GM18868 (cell line): ENCODE measurements at regions not wholly inside any gene's neighbourhood (a gene's known extent, or its start where the extent isn't known, plus 50 kb on each side); places are given as distances from the start of the nearest gene placed in this dataset.

Source experiments
- ATAC-seq: cut with Tn5 transposase; IDR thresholded peaks from one replicate; pipeline ENCODE4 v1.9.1; 2021; ENCODE audit warnings: mild to moderate bottlenecking, moderate library complexity; ENCODE audit not compliant: unreplicated experiment

GRCh38 chr13:48181482-48182145 lies 51.4 kb upstream of the ITM2B start:
- ATAC-seq = no peak

- no peak for ATAC-seq
These were observed 54.9 kb upstream of the ITM2B start for GRCh38 chr13:48178126-48178525.

GRCh38 chr13:48176781-48177180 lies 56.2 kb upstream of the ITM2B start:
- no peak for ATAC-seq

GRCh38 chr13:48175185-48175584 lies 57.8 kb upstream of the ITM2B start:
- peak; percentile 94 for ATAC-seq

GRCh38 chr13:48167866-48168265 lies 65.1 kb upstream of the ITM2B start:
- ATAC-seq = no peak

- no peak for ATAC-seq
These were observed 67.3 kb upstream of the ITM2B start for GRCh38 chr13:48165727-48166126.

- no peak for ATAC-seq
These were observed 67.9 kb upstream of the ITM2B start for GRCh38 chr13:48165063-48165462.

- no peak for ATAC-seq
These were observed 68.2 kb upstream of the MED4 start for GRCh38 chr13:48163061-48163460.

GRCh38 chr13:48162217-48162616 lies 67.3 kb upstream of the MED4 start:
- no peak for ATAC-seq

DNA sequence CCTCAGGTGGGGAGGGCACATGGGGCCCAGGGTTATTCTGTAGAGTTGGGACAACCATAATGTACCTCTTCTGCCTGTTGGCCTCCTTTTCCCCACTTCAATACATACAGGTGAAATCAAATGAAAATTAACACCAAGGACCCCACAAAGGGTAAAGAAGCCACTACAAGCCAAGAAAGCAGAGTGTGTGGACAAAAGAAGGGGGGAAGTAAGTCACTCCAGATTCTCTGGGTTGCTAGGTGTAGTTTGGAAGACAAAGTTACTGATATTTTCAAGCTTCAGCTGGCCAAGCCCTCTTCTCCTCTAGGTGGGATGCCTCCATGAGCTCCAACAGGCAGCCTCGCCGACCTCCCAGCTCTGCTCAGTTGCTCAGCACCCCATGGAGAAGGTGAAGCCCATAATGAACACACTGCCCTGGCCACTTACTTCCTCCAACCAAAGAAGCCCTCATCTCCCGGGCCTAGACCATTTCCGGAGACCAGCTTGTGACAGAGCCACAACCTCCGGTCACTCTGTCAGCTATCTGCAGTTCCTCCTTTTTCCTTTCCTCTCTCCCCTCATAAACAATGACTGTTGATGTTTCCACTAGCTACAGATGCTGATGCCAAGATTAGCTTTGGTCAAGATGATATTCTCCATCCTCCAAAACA lies 66.8 kb upstream of the MED4 start:
- no peak for ATAC-seq

DNA sequence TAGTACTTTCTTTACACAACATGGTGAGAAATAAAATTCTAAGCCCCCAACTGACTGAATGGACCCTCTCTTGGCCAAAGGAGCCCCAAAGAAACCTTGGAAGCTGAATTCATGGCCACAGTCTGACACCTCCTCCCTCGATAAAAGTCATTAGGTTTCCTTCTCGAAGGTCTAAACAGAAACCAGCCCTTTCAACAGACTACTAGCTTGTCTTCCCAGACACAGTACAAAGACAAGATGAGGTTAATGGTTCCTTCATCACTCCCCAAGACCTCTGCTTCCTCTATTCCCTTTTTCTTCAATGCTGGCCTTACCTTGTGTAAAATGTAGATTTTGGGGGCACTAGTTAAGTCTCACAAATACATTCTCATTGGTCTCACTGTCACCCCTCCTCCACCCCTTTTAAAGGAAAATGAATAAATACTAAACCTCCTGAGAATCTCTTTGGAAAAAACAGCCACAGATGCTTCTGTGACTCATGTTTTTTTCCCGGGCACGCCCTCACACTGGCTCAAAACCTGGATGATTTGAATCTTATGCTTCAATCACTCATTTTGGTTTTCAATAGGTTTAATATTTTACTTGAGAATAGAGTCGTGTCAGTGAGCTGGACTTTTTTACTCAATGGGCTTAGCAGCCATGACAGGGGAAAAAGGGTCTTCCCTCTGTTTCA lies 65.8 kb upstream of the MED4 start:
- ATAC-seq = no peak

DNA sequence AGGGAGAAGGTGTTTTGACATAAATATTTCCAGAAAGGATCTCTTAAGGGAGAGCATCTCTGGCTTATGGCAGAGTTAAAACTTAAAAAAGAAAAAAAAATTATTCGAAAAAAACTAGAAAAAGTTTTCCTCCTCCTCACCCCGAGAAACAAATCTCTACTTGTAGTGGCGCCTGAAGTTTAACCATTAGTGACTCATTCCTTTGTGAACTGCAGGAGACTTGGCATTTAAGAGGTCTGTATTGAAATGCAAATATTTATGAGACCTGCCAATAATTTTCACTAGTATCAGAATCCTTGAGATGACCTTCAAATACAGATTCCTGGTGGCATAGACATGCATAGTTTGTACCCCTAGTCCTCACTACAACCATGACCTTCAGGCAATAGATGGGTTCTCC lies 64.9 kb upstream of the MED4 start:
- no peak for ATAC-seq

- no peak for ATAC-seq
These were observed 64.5 kb upstream of the MED4 start for GRCh38 chr13:48159401-48159800.

GRCh38 chr13:48158915-48159314 lies 64.0 kb upstream of the MED4 start:
- no peak for ATAC-seq

GRCh38 chr13:48158290-48158689 lies 63.4 kb upstream of the MED4 start:
- ATAC-seq = no peak

- ATAC-seq = peak; percentile 43
These were observed 61.6 kb upstream of the MED4 start for GRCh38 chr13:48156466-48156865.

GRCh38 chr13:48155848-48156247 lies 60.9 kb upstream of the MED4 start:
- ATAC-seq = peak; percentile 53

DNA sequence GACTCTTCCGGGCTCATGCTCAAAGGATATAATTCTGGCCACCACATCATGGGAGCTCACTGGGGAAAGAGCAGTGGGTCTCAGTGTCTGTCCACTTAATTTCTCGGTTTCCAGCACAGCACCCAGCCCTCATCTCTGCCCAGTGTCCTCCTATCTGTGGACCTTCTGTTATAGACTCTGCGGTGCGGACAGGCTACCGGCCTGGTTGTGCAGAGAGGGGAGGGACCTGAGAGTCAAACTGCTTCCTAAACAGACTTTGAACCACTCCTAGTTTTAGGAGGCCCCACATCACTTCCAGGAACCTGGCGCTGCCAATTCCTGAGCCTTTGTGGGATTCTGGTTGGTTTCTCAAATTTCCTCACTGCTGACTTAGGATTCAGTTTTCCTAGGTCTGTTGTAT lies 59.8 kb upstream of the MED4 start:
- ATAC-seq = no peak

DNA sequence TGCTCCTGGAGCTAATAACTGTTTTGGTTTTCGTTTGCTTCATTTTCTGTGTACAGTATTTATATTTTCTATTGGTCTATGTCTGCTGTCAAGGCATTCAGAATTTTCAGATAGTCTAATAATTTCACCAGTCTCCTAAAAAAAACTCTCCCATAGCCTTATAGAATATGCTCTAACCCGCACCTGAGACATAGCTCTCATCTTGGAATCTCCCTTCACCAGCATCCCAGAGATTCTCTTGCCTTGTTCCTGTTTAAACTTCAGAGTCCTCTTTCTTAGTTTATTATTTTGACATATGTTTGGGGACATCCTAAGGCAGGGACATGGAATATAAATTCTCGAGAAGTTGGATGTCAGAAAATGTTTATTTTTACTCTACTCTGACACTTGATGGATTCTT lies 58.3 kb upstream of the MED4 start:
- no peak for ATAC-seq

- ATAC-seq = no peak
These were observed 56.7 kb upstream of the MED4 start for GRCh38 chr13:48151363-48152161.

DNA sequence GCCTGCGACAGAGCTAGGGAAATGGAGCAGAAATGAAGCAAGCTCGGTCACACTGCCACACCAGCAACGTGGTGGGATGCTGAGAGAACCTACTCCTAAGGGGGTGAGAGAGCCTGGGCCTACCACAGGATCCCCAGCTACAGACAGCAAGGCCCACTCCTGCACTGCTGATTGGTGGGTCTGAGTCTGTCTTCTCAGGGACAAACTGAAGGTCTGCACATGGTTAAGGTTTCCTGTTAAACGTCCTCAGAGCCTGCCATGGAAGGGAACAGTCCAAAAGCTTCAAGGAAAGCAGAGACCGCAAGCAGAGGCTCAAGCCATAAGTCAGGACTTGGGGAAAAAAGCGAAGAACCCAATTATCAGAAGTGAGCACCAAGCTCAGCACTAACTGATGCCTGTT lies 53.5 kb upstream of the MED4 start:
- no peak for ATAC-seq

GRCh38 chr13:48146636-48147035 lies 51.7 kb upstream of the MED4 start:
- ATAC-seq = no peak
